ENCODE measurements at regions not wholly inside any gene's neighbourhood (a gene's known extent, or its start where the extent isn't known, plus 50 kb on each side); places are given as distances from the start of the nearest gene placed in this dataset.

- Histone ChIP-seq H3K4ac (ENCODE audit: low read depth, low read length) (no peak overlapping the region), H3K56ac (ENCODE audit: extremely low read depth, insufficient read depth, low read length) (no peak overlapping the region), H3K27ac (ENCODE audit: insufficient read depth, low read length) (no peak overlapping the region), H3K36me3 (ENCODE audit: control insufficient read depth, insufficient read depth, low read length) (no peaks in the 10 kb centered on the region), H3K9ac (ENCODE audit: low read depth, low read length) (no peak overlapping the region), H4K91ac (ENCODE audit: insufficient read depth, low read depth, low read length) (no peak overlapping the region), H3K18ac (ENCODE audit: low read depth, low read length) (no peak overlapping the region), H3K9me1 (ENCODE audit: insufficient read depth, low read length) (no peaks in the 10 kb centered on the region), H3K4me3 (ENCODE audit: insufficient read depth, low read depth, low read length) (no peak overlapping the region), H2BK20ac (ENCODE audit: low read depth, low read length) (no peak overlapping the region), H4K5ac (ENCODE audit: low read depth, low read length) (no peak overlapping the region), H2AK9ac (replicated peaks; ENCODE audit: low read depth, low read length, poor library complexity) (no peak overlapping the region), H3K9me3 (ENCODE audit: control insufficient read depth, insufficient read depth, low read length) (no peaks in the 10 kb centered on the region), H4K8ac (ENCODE audit: low read depth in 2 of 2, low read length in 2 of 2) (no peak overlapping the region), H3K14ac (replicated peaks; ENCODE audit: low read depth, low read length) (no peak overlapping the region), H3K4me2 (ENCODE audit: low read depth, low read length) (no peak overlapping the region), H3K23ac (ENCODE audit: low read depth, low read length) (no peak overlapping the region), H3K4me1 (ENCODE audit: control insufficient read depth, insufficient read depth, low read length) (no peaks in the 10 kb centered on the region), H3K79me1 (ENCODE audit: low read depth in 1 of 2, low read length in 2 of 2) (no peaks in the 10 kb centered on the region), H2AK5ac (ENCODE audit: low read depth, low read length) (no peak overlapping the region), H2BK15ac (ENCODE audit: low read depth, low read length) (no peak overlapping the region), H4K20me1 (ENCODE audit: insufficient read depth, low read length) (no peaks in the 10 kb centered on the region), H2BK120ac (ENCODE audit: low read depth, low read length) (no peak overlapping the region), H2AFZ (replicated peaks; ENCODE audit: low read length, poor library complexity) (no peak overlapping the region), H2BK5ac (ENCODE audit: low read depth, low read length, poor library complexity, severe bottlenecking) (no peak overlapping the region), H3K27me3 (ENCODE audit: control insufficient read depth, insufficient read depth, low read length) (no peaks in the 10 kb centered on the region)
- intact Hi-C loops (cut with micrococcal nuclease), result no loop called here
- no TSS peak for BruUV-seq (replicated peaks)
- dilution Hi-C loops (cut with HindIII; ENCODE audit: low sequenced_read_pairs, unreplicated experiment), result no loop called here
- no peak for TF ChIP-seq CHD1 (IDR thresholded peaks at IDR 0.05; ENCODE audit: low read depth, low read length)
- no peak for TF ChIP-seq ELK1 (IDR thresholded peaks at IDR 0.05; ENCODE audit: borderline replicate concordance, low read depth, low read length)
- TF ChIP-seq CTCF (conservative IDR thresholded peaks at IDR 0.05; ENCODE audit: low read depth, low read length), result no peak
- TF ChIP-seq RFX5 (IDR thresholded peaks at IDR 0.05; ENCODE audit: low read depth, low read length), result no peak
- TF ChIP-seq CEBPB (IDR thresholded peaks at IDR 0.05; ENCODE audit: low read depth, low read length), result no peak
- no peak for TF ChIP-seq RCOR1 (IDR thresholded peaks at IDR 0.05; ENCODE audit: insufficient replicate concordance, low read length)
- no peak for TF ChIP-seq MAFK (IDR thresholded peaks at IDR 0.05; ENCODE audit: low read depth, low read length)
- TF ChIP-seq BHLHE40 (IDR thresholded peaks at IDR 0.05; ENCODE audit: low read depth, low read length), result no peak
- no peak for TF ChIP-seq SMC3 (IDR thresholded peaks at IDR 0.05; ENCODE audit: low read depth, low read length)
- no peak for TF ChIP-seq RAD21 (IDR thresholded peaks at IDR 0.05; ENCODE audit: low read length)
- TF ChIP-seq POLR2A (IDR thresholded peaks at IDR 0.05; ENCODE audit: low read depth, low read length), result no peak
- ATAC-seq (ENCODE audit: low read depth), result no peak
- DNase-seq, result no peak
- in situ Hi-C loops (cut with MboI; ENCODE audit: low sequenced_read_pairs), result no loop called here
- WGBS, 2 experiments (ENCODE audit: extremely low coverage in 2 of 2, insufficient read length in 1 of 2), result 60% methylated on average over 1 of the region's 4 CpGs; no CpG with 5 or more reads in 1 of the 2 experiments
- POLR2A ChIA-PET (ENCODE audit: unreplicated experiment), result no interaction called here
- CTCF ChIA-PET, result no interaction called here
These were observed 519.8 kb downstream of the GBA3 start for GRCh38 chr4:23212558-23212957.
